SU-DHL-6 (cell line): ENCODE measurements at regions not wholly inside any gene's neighbourhood (a gene's known extent, or its start where the extent isn't known, plus 50 kb on each side); places are given as distances from the start of the nearest gene placed in this dataset.

Experiments
- H2AFZ ChIP-seq: fragments of 200-600 bp; sonication (generic); 2 replicates; pipeline ENCODE4 v1.6.1; 2014; ENCODE audit warnings: low read depth, mild to moderate bottlenecking, moderate library complexity, mixed read lengths, antibody characterized with exemption, low read length; ENCODE audit not compliant: severe bottlenecking
- H3F3A ChIP-seq: fragments of 200-600 bp; shearing (Covaris generic); 2 replicates; pipeline ENCODE4 v1.6.0; 2016; ENCODE audit warnings: antibody characterized with exemption, mild to moderate bottlenecking; ENCODE audit not compliant: insufficient read depth
- H3K27ac ChIP-seq: fragments of 200-600 bp; sonication (generic); 2 replicates; pipeline ENCODE4 v1.5.1; 2016; ENCODE audit warnings: low read depth, mild to moderate bottlenecking, low read length, moderate library complexity, mixed read lengths
- H3K27me3 ChIP-seq: fragments of 200-600 bp; sonication (generic), shearing (Covaris generic); 2 replicates; pipeline ENCODE4 v1.6.0; 2014; ENCODE audit warnings: mild to moderate bottlenecking, low read length
- H3K36me3 ChIP-seq: fragments of 200-600 bp; sonication (generic); 2 replicates; pipeline ENCODE4 v1.6.1; 2014; ENCODE audit warnings: mild to moderate bottlenecking, low read length, mixed read lengths
- H3K4me2 ChIP-seq: fragments of 300-600, 200-600 bp; shearing (Covaris generic), sonication (generic); 2 replicates; pipeline ENCODE4 v1.6.0; 2014; ENCODE audit warnings: low read length, low read depth, mild to moderate bottlenecking; ENCODE audit not compliant: poor library complexity, severe bottlenecking
- H3K4me3 ChIP-seq: fragments of 200-600 bp; sonication (generic); 2 replicates; pipeline ENCODE4 v1.5.1; 2014; ENCODE audit warnings: antibody characterized with exemption, low read length, mild to moderate bottlenecking, mixed read lengths; ENCODE audit not compliant: insufficient read depth, poor library complexity, severe bottlenecking
- H3K79me2 ChIP-seq: fragments of 200-600 bp; sonication (generic); 2 replicates; pipeline ENCODE4 v1.6.1; 2014; ENCODE audit warnings: mild to moderate bottlenecking, low read length, moderate library complexity; ENCODE audit not compliant: insufficient read depth
- H3K9ac ChIP-seq: fragments of 200-600 bp; sonication (generic); 2 replicates; pipeline ENCODE4 v1.7.0; 2014; ENCODE audit warnings: mild to moderate bottlenecking, low read length
- H3K9me2 ChIP-seq: fragments of 200-600 bp; sonication (generic); replicated peaks from 2 replicates; pipeline ENCODE4 v1.6.1; 2014; ENCODE audit warnings: low read length; ENCODE audit not compliant: insufficient read depth
- H3K9me3 ChIP-seq: fragments of 200-600 bp; sonication (generic); 2 replicates; pipeline ENCODE4 v1.6.1; 2014; ENCODE audit warnings: low read length, mixed read lengths; ENCODE audit not compliant: insufficient read depth
- H4K20me1 ChIP-seq: fragments of 200-600 bp; sonication (generic); 2 replicates; pipeline ENCODE4 v1.6.1; 2014; ENCODE audit warnings: low read depth, mild to moderate bottlenecking, antibody characterized with exemption, low read length, moderate library complexity, mixed read lengths
- CTCF ChIP-seq: fragments of 200-600 bp; sonication (generic); IDR thresholded peaks from one replicate; pipeline ENCODE4 v1.5.1; 2017; ENCODE audit warnings: antibody characterized with exemption, mild to moderate bottlenecking, low read length, moderate library complexity; ENCODE audit not compliant: insufficient read depth, poor library complexity, severe bottlenecking
- EZH2phosphoT487 ChIP-seq: fragments of 200-600 bp; sonication (generic), shearing (Covaris generic); conservative IDR thresholded peaks from 2 replicates; pipeline ENCODE4 v1.6.1; 2018; ENCODE audit warnings: mild to moderate bottlenecking, antibody characterized with exemption, low read length, moderate library complexity, mixed read lengths

- TF ChIP-seq EZH2phosphoT487 (no peak), CTCF (no peak)
- Histone ChIP-seq H4K20me1 (no peaks in the 10 kb centered on the region), H3K4me2 (no peak overlapping the region), H3K9me3 (no peaks in the 10 kb centered on the region), H3K36me3 (no peaks in the 10 kb centered on the region), H3K4me3 (no peak overlapping the region), H3K27me3 (no peaks in the 10 kb centered on the region), H2AFZ (no peak overlapping the region), H3F3A (no peaks in the 10 kb centered on the region), H3K79me2 (no peaks in the 10 kb centered on the region), H3K9me2 (no peaks in the 10 kb centered on the region), H3K27ac (no peak overlapping the region), H3K9ac (no peak overlapping the region)
Measured at GRCh38 chr5:145226726-145227125, 608.4 kb downstream of the PRELID2 start.

GRCh38 chr5:145225529-145225928 lies 609.6 kb downstream of the PRELID2 start:
- Histone ChIP-seq H2AFZ (no peak overlapping the region), H3K4me2 (no peak overlapping the region), H3K9me3 (no peaks in the 10 kb centered on the region), H3K9me2 (no peaks in the 10 kb centered on the region), H4K20me1 (no peaks in the 10 kb centered on the region), H3K4me3 (no peak overlapping the region), H3K9ac (no peak overlapping the region), H3F3A (no peaks in the 10 kb centered on the region), H3K27ac (no peak overlapping the region), H3K36me3 (no peaks in the 10 kb centered on the region), H3K79me2 (no peaks in the 10 kb centered on the region), H3K27me3 (no peaks in the 10 kb centered on the region)
- TF ChIP-seq EZH2phosphoT487 (no peak), CTCF (no peak)

GRCh38 chr5:145223582-145223981 lies 611.6 kb downstream of the PRELID2 start:
- no peaks in the 10 kb centered on the region for H3K79me2 ChIP-seq
- H3K27me3 ChIP-seq: no peaks in the 10 kb centered on the region
- no peaks in the 10 kb centered on the region for H4K20me1 ChIP-seq
- H3F3A ChIP-seq: no peaks in the 10 kb centered on the region
- no peaks in the 10 kb centered on the region for H3K9me3 ChIP-seq
- no peak overlapping the region for H3K9ac ChIP-seq
- H2AFZ ChIP-seq: no peak overlapping the region
- no peak overlapping the region for H3K4me3 ChIP-seq
- H3K9me2 ChIP-seq: no peaks in the 10 kb centered on the region
- no peak overlapping the region for H3K27ac ChIP-seq
- no peak overlapping the region for H3K4me2 ChIP-seq
- TF ChIP-seq CTCF (no peak), EZH2phosphoT487 (no peak)
- H3K36me3 ChIP-seq: no peaks in the 10 kb centered on the region
